ENCODE measurements at regions not wholly inside any gene's neighbourhood (a gene's known extent, or its start where the extent isn't known, plus 50 kb on each side); places are given as distances from the start of the nearest gene placed in this dataset.

DNA sequence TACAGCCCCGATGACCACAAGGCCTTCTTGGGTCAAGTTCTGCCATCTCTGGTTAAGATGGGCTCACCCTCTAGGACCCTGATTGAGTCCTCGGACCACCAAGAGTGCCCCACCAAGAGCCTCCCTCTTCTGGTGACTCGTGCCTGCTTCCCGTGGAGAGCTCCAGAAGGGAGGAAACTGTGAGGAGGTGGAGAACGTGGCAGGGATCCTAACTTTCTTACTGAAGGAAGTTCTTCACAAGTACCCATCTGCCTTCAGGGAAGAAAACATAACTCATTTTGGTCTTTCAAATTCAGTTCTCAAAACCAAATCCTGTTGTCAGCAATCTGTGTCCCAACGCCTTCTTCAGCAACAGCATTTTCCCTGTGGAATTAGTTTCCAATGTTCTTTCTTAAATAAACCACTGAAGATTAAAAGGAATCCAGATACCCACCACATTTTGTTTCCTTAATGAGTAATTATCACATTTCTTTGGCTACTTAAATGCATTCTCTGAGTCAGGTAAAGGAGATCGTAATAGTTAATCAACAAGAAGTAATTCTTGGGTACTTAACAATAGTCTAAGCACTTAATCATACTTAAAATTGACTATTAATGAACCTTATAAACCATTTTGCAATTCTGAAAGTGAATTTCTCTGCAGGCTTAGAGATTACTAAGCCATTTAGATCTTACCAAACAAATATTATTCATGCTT lies 185.8 kb upstream of the SGK1 start:
- no peaks in the 10 kb centered on the region for H3K4me1 ChIP-seq
- H3K27ac ChIP-seq, result no peak overlapping the region
- no peak for TF ChIP-seq POLR2A (IDR thresholded peaks at IDR 0.05)
- no peak for TF ChIP-seq CTCF (IDR thresholded peaks at IDR 0.05)
- no peaks in the 10 kb centered on the region for H3K27me3 ChIP-seq
- H3K4me3 ChIP-seq, result no peak overlapping the region
- H3K9me3 ChIP-seq, result no peaks in the 10 kb centered on the region
- intact Hi-C loops (cut with DNase I; ENCODE audit: low total_unique reads), result no loop called here
- no peak for DNase-seq
- no peaks in the 10 kb centered on the region for H3K36me3 ChIP-seq

GRCh38 chr6:134502614-134503549 lies 185.0 kb upstream of the SGK1 start:
- intact Hi-C loops (cut with DNase I; ENCODE audit: low total_unique reads), result no loop called here
- no peaks in the 10 kb centered on the region for H3K36me3 ChIP-seq
- H3K4me3 ChIP-seq, result no peak overlapping the region
- no peaks in the 10 kb centered on the region for H3K4me1 ChIP-seq
- no peak for DNase-seq
- H3K9me3 ChIP-seq, result no peaks in the 10 kb centered on the region
- H3K27me3 ChIP-seq, result no peaks in the 10 kb centered on the region
- TF ChIP-seq CTCF (IDR thresholded peaks at IDR 0.05), result no peak
- TF ChIP-seq POLR2A (IDR thresholded peaks at IDR 0.05), result no peak
- no peak overlapping the region for H3K27ac ChIP-seq

DNA sequence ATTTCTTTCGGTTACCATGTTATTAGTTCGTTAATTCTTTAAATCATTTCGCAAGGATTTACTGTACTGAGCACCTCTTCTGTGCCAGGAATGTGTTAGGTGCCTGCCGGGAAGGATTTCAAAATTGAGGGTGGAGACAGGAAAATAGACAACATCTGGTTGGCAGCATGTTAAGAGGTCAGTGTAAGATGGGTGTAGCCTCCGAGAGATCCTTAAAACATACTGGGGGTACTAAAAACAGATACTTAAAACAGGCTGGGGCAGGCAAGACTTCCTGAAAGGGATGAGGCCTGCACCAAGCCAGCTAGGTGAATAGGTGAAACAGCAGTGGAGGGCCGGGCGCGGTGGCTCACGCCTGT lies 178.0 kb upstream of the SGK1 start:
- Histone ChIP-seq H3K4me3 (no peak overlapping the region), H3K27ac (no peak overlapping the region), H3K4me1 (no peaks in the 10 kb centered on the region), H3K9me3 (no peaks in the 10 kb centered on the region), H3K27me3 (no peaks in the 10 kb centered on the region), H3K36me3 (no peaks in the 10 kb centered on the region)
- intact Hi-C loops (cut with DNase I; ENCODE audit: low total_unique reads), result no loop called here
- TF ChIP-seq POLR2A (IDR thresholded peaks at IDR 0.05), result no peak
- TF ChIP-seq CTCF (IDR thresholded peaks at IDR 0.05), result no peak
- no peak for DNase-seq

GRCh38 chr6:134495203-134495889 lies 177.4 kb upstream of the SGK1 start:
- Histone ChIP-seq H3K27me3 (no peaks in the 10 kb centered on the region), H3K9me3 (no peaks in the 10 kb centered on the region), H3K4me1 (no peaks in the 10 kb centered on the region), H3K36me3 (no peaks in the 10 kb centered on the region), H3K27ac (no peak overlapping the region), H3K4me3 (no peak overlapping the region)
- no peak for TF ChIP-seq POLR2A (IDR thresholded peaks at IDR 0.05)
- no peak for TF ChIP-seq CTCF (IDR thresholded peaks at IDR 0.05)
- intact Hi-C loops (cut with DNase I; ENCODE audit: low total_unique reads), result no loop called here
- DNase-seq, result no peak

GRCh38 chr6:134493789-134494188 lies 175.9 kb upstream of the SGK1 start:
- no peak for TF ChIP-seq CTCF (IDR thresholded peaks at IDR 0.05)
- no peaks in the 10 kb centered on the region for H3K9me3 ChIP-seq
- no peak overlapping the region for H3K27ac ChIP-seq
- no peaks in the 10 kb centered on the region for H3K36me3 ChIP-seq
- no peak overlapping the region for H3K4me3 ChIP-seq
- no peak for DNase-seq
- no peaks in the 10 kb centered on the region for H3K4me1 ChIP-seq
- intact Hi-C loops (cut with DNase I; ENCODE audit: low total_unique reads), result no loop called here
- H3K27me3 ChIP-seq, result no peaks in the 10 kb centered on the region

Measured in uterus (tissue), 3 donors.